SK-N-SH (cell line): ENCODE measurements at regions not wholly inside any gene's neighbourhood (a gene's known extent, or its start where the extent isn't known, plus 50 kb on each side); places are given as distances from the start of the nearest gene placed in this dataset.

Source experiments
- CTCF ChIA-PET: fragments of 300-600, 350-600 bp; formaldehyde crosslinking; extraction: SDS; loops from one replicate; lab custom pipeline; 2021; lab: Yijun Ruan, JAX
- POLR2A ChIA-PET: fragments of 350-600 bp; sonication (Branson Sonifier 250); formaldehyde crosslinking; extraction: SDS; loops from one replicate; lab custom pipeline; 2020; ENCODE audit warnings: antibody characterized with exemption, inconsistent platforms; lab: Yijun Ruan, JAX
- DNase-seq: peaks from one replicate; pipeline ENCODE4 v3.0.0; 2012
- H2AFZ ChIP-seq: fragments of 200-600 bp; sonication (generic); 2 replicates; pipeline ENCODE4 v1.8.1; 2016; ENCODE audit warnings: antibody characterized with exemption, mild to moderate bottlenecking, low read depth
- H3F3A ChIP-seq: fragments of 200-600 bp; sonication (generic); replicated peaks from 2 replicates; pipeline ENCODE3; 2016; ENCODE audit warnings: antibody characterized with exemption, mild to moderate bottlenecking; ENCODE audit not compliant: insufficient read depth
- H3K27ac ChIP-seq, 2 experiments: fragments of 200-500 bp in 1 of 2; fragments of 200-600 bp in 1 of 2; sonication (Bioruptor generic) in 1 of 2; sonication (generic), shearing (Covaris generic) in 1 of 2; 2 replicates each; pipeline versions ENCODE4 v1.5.1 to v1.6.1; 2014 to 2016; ENCODE audit warnings: low read depth in 2 of 2, inconsistent platforms in 1 of 2, low read length in 1 of 2, mild to moderate bottlenecking in 1 of 2, mixed read lengths in 1 of 2
- H3K27me3 ChIP-seq: fragments of 200-600 bp; sonication (generic), shearing (Covaris generic); 2 replicates; pipeline ENCODE4 v1.6.1; 2016; ENCODE audit warnings: mixed run types; ENCODE audit not compliant: insufficient read depth
- H3K36me3 ChIP-seq, 2 experiments: fragments of 200-500 bp in 1 of 2; fragments of 200-600 bp in 1 of 2; sonication (Bioruptor generic) in 1 of 2; sonication (generic) in 1 of 2; replicated peaks in 1 of 2; 2 replicates each; pipeline versions ENCODE3 to v1.5.1; 2014 to 2016; ENCODE audit warnings: low read length in 1 of 2, mild to moderate bottlenecking in 1 of 2; ENCODE audit not compliant: insufficient read depth in 2 of 2, control insufficient read depth in 1 of 2
- H3K4me1 ChIP-seq, 2 experiments: fragments of 200-500 bp in 1 of 2; fragments of 200-600 bp in 1 of 2; sonication (Bioruptor generic) in 1 of 2; sonication (generic), shearing (Covaris generic) in 1 of 2; 2 replicates each; pipeline versions ENCODE4 v1.5.1 to v1.6.1; 2014 to 2016; ENCODE audit warnings: low read depth in 1 of 2, low read length in 1 of 2, mixed run types in 1 of 2; ENCODE audit not compliant: insufficient read depth in 2 of 2, control insufficient read depth in 1 of 2
- H3K4me2 ChIP-seq: fragments of 200-600 bp; sonication (generic), shearing (Covaris generic); 2 replicates; pipeline ENCODE4 v1.6.1; 2017; ENCODE audit warnings: mixed run types
- H3K4me3 ChIP-seq, 2 experiments: fragments of 200-500 bp in 1 of 2; fragments of 200-600 bp in 1 of 2; sonication (Bioruptor generic) in 1 of 2; sonication (generic), shearing (Covaris generic) in 1 of 2; 2 replicates each; pipeline versions ENCODE4 v1.5.1 to v1.8.1; 2014 to 2016; ENCODE audit warnings: low read depth in 2 of 2, inconsistent platforms in 1 of 2, low read length in 1 of 2, mild to moderate bottlenecking in 1 of 2, mixed read lengths in 1 of 2, moderate library complexity in 1 of 2
- H3K79me2 ChIP-seq: fragments of 200-600 bp; sonication (generic); 2 replicates; pipeline ENCODE4 v1.8.1; 2017; ENCODE audit warnings: mild to moderate bottlenecking; ENCODE audit not compliant: insufficient read depth
- H3K9ac ChIP-seq: fragments of 200-600 bp; sonication (generic); 2 replicates; pipeline ENCODE4 v1.6.1; 2017; ENCODE audit warnings: mixed run types
- H3K9me2 ChIP-seq: fragments of 200-600 bp; sonication (generic); 2 replicates; pipeline ENCODE4 v1.6.1; 2017; ENCODE audit warnings: mixed run types
- H3K9me3 ChIP-seq: fragments of 200-600 bp; sonication (generic); 2 replicates; pipeline ENCODE4 v1.6.1; 2017; ENCODE audit warnings: mixed run types, mild to moderate bottlenecking, moderate library complexity
- H4K20me1 ChIP-seq: fragments of 200-600 bp; sonication (generic); 2 replicates; pipeline ENCODE4 v1.6.1; 2017; ENCODE audit warnings: mild to moderate bottlenecking, mixed run types; ENCODE audit not compliant: insufficient read depth
- CHD2 ChIP-seq: fragments of 150-350 bp; IDR thresholded peaks from 2 replicates; pipeline ENCODE4 v1.6.1; 2018; ENCODE audit warnings: low read length; ENCODE audit not compliant: partially characterized antibody
- ELF1 ChIP-seq: IDR thresholded peaks from 2 replicates; pipeline ENCODE4 v1.4.0; 2012
- EP300 ChIP-seq, 2 experiments: IDR thresholded peaks; 2 replicates each; pipeline versions ENCODE4 v1.4.0 to v1.6.1; 2012; ENCODE audit warnings: borderline replicate concordance in 1 of 2, low read depth in 1 of 2, low read length in 1 of 2
- FOSL2 ChIP-seq: IDR thresholded peaks from 2 replicates; pipeline ENCODE4 v1.4.0; 2012; ENCODE audit warnings: low read depth, mild to moderate bottlenecking, moderate library complexity, borderline replicate concordance
- FOXJ3 ChIP-seq: sonication (generic); formaldehyde crosslinking; IDR thresholded peaks from 2 replicates; pipeline ENCODE4 v1.5.1; 2020; ENCODE audit warnings: mild to moderate bottlenecking, missing genetic modification reagents
- MEF2A ChIP-seq: IDR thresholded peaks from 2 replicates; pipeline ENCODE4 v1.4.0; 2012; ENCODE audit warnings: low read depth, borderline replicate concordance
- NFIC ChIP-seq: IDR thresholded peaks from 2 replicates; pipeline ENCODE4 v1.4.0; 2012; ENCODE audit warnings: borderline replicate concordance
- NRF1 ChIP-seq: IDR thresholded peaks from 2 replicates; pipeline ENCODE4 v1.6.1; 2012; ENCODE audit warnings: low read depth, mild to moderate bottlenecking, low read length
- SIN3A ChIP-seq: IDR thresholded peaks from 2 replicates; pipeline ENCODE4 v1.6.1; 2012; ENCODE audit warnings: low read depth, mild to moderate bottlenecking, low read length, moderate library complexity, borderline replicate concordance
- WGBS: methylation state at CpG from one replicate; pipeline ENCODE4 v1.1.6; 2017; ENCODE audit warnings: low lambda C conversion rate; 5-methylcytosine and 5-hydroxymethylcytosine counted together
- TF ChIP-seq, protein P1 (sequence below): IDR thresholded peaks from 2 replicates; pipeline ENCODE4; 2012
- TF ChIP-seq, protein P2 (sequence below): IDR thresholded peaks from 2 replicates; pipeline ENCODE4 v1.6.1; 2012; ENCODE audit warnings: mild to moderate bottlenecking, low read depth, low read length, moderate library complexity

DNA sequence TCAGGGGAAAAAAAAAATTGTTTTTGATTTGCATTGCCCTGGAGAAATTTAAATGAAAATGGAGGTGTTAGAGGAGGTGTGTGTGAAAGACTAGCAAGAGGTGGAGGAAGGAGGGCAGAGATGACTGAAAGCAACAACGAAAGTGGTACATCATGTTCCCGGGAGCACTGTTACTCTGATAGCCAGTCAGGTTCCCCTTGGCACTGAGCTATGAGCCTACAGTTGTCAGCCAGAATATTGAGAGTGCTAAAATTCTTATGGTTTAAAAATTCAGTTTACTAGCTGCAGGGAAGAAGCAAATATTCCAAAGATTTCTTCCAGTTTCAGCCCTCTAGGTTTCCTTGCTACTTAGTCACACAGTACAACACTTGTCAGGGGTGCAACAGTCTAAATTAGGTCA lies 366.7 kb upstream of the DLGAP1 start:
- TF ChIP-seq MEF2A (no peak), EP300 (IDR thresholded peaks at IDR 0.05; ENCODE audit: borderline replicate concordance in 1 of 2, low read depth in 1 of 2, low read length in 1 of 2) (no peak), NRF1 (no peak), NFIC (no peak), CHD2 (no peak), SIN3A (no peak)
- TF ChIP-seq, protein P1, sequence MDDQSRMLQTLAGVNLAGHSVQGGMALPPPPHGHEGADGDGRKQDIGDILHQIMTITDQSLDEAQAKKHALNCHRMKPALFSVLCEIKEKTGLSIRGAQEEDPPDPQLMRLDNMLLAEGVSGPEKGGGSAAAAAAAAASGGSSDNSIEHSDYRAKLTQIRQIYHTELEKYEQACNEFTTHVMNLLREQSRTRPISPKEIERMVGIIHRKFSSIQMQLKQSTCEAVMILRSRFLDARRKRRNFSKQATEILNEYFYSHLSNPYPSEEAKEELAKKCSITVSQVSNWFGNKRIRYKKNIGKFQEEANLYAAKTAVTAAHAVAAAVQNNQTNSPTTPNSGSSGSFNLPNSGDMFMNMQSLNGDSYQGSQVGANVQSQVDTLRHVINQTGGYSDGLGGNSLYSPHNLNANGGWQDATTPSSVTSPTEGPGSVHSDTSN: no peak
- no peak overlapping the region for H3K4me2 ChIP-seq
- no peak overlapping the region for H3K27ac ChIP-seq
- H3K4me3 ChIP-seq: no peak overlapping the region
- H3K36me3 ChIP-seq: no peaks in the 10 kb centered on the region
- WGBS: 17% methylated on average over 2 of the region's 2 CpGs
- H3K4me1 ChIP-seq: no peaks in the 10 kb centered on the region
- H3K9me3 ChIP-seq: no peaks in the 10 kb centered on the region
- no peak for DNase-seq
- no peaks in the 10 kb centered on the region for H3F3A ChIP-seq
- CTCF ChIA-PET: no interaction called here
- no peaks in the 10 kb centered on the region for H3K79me2 ChIP-seq
- POLR2A ChIA-PET: no interaction called here
- no peak overlapping the region for H3K9ac ChIP-seq
- H3K27me3 ChIP-seq: no peaks in the 10 kb centered on the region
- no peaks in the 10 kb centered on the region for H4K20me1 ChIP-seq
- no peaks in the 10 kb centered on the region for H3K9me2 ChIP-seq
- H2AFZ ChIP-seq: no peak overlapping the region

DNA sequence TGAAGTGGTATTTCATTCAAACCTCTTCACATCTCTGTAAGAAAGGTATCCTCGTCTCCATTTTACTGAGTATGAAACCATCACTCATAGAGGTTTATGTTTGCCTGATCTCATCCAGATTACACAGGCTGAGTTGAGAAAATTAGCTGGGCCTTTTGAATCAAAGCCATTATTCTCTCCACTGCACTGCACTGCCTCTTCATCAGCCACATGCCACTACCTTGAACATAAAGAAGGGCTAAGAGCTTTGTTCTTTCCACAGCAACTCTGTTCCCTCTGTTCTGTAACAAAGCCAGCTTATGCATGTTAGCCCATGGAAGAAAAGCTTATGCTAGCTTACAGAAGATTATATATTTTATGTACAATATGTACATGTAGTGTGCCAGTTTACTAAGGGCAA lies 362.6 kb upstream of the DLGAP1 start:
- no peak for DNase-seq
- no peaks in the 10 kb centered on the region for H4K20me1 ChIP-seq
- H3K27me3 ChIP-seq: no peaks in the 10 kb centered on the region
- H3K9me3 ChIP-seq: no peaks in the 10 kb centered on the region
- no peaks in the 10 kb centered on the region for H3F3A ChIP-seq
- no peaks in the 10 kb centered on the region for H3K4me1 ChIP-seq
- no peak overlapping the region for H3K27ac ChIP-seq
- ChIA-PET POLR2A (no interaction called here), CTCF (interaction anchor here (0.6 to 0.8 kb wide), 2 partner anchors 9 to 13 kb away, joined by 3 to 4 read pairs; no protein-coding TSS in a partner anchor)
- TF ChIP-seq ELF1 (no peak), FOXJ3 (no peak), FOSL2 (no peak), NRF1 (no peak)
- TF ChIP-seq, protein P2, sequence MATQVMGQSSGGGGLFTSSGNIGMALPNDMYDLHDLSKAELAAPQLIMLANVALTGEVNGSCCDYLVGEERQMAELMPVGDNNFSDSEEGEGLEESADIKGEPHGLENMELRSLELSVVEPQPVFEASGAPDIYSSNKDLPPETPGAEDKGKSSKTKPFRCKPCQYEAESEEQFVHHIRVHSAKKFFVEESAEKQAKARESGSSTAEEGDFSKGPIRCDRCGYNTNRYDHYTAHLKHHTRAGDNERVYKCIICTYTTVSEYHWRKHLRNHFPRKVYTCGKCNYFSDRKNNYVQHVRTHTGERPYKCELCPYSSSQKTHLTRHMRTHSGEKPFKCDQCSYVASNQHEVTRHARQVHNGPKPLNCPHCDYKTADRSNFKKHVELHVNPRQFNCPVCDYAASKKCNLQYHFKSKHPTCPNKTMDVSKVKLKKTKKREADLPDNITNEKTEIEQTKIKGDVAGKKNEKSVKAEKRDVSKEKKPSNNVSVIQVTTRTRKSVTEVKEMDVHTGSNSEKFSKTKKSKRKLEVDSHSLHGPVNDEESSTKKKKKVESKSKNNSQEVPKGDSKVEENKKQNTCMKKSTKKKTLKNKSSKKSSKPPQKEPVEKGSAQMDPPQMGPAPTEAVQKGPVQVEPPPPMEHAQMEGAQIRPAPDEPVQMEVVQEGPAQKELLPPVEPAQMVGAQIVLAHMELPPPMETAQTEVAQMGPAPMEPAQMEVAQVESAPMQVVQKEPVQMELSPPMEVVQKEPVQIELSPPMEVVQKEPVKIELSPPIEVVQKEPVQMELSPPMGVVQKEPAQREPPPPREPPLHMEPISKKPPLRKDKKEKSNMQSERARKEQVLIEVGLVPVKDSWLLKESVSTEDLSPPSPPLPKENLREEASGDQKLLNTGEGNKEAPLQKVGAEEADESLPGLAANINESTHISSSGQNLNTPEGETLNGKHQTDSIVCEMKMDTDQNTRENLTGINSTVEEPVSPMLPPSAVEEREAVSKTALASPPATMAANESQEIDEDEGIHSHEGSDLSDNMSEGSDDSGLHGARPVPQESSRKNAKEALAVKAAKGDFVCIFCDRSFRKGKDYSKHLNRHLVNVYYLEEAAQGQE: no peak
- TF ChIP-seq, protein P1: no peak
- no peak overlapping the region for H3K4me2 ChIP-seq
- 0% methylated on average over 1 of the region's 1 CpG for WGBS
- no peaks in the 10 kb centered on the region for H3K36me3 ChIP-seq
- no peaks in the 10 kb centered on the region for H3K79me2 ChIP-seq
- no peak overlapping the region for H3K4me3 ChIP-seq
- no peaks in the 10 kb centered on the region for H3K9me2 ChIP-seq
- H3K9ac ChIP-seq: no peak overlapping the region
- H2AFZ ChIP-seq: no peak overlapping the region
